ENCODE measurements at regions not wholly inside any gene's neighbourhood (a gene's known extent, or its start where the extent isn't known, plus 50 kb on each side); places are given as distances from the start of the nearest gene placed in this dataset.

- no peak for DNase-seq
These were observed 62.8 kb upstream of the DIO3 start for GRCh38 chr14:101498526-101498860.

DNA sequence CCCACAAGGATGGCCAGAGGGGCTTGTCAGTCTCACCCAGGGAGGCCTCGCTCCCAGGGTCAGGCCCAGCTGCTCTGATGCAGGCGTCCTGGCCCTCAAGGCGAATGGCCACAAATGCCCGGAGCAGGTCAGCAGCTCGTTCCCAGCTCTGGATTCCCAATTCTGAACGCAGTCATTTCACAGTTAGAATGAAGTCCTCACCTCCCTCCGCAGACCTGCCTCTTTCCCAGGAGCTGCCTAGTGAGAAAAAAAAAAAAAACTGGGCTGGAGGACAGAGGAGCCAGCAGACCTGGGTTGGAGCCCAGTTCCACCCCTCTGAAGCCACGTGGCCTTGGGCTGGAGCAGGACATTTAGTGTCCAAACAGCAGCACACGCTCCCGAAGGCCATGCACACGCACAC is 62.2 kb upstream of the DIO3 start:
- no peak for DNase-seq

GRCh38 chr14:101499513-101499912 is 61.8 kb upstream of the DIO3 start:
- no peak for DNase-seq

GRCh38 chr14:101500061-101500460 is 61.2 kb upstream of the DIO3 start:
- DNase-seq: no peak

GRCh38 chr14:101500681-101501080 is 60.6 kb upstream of the DIO3 start:
- no peak for DNase-seq

DNA sequence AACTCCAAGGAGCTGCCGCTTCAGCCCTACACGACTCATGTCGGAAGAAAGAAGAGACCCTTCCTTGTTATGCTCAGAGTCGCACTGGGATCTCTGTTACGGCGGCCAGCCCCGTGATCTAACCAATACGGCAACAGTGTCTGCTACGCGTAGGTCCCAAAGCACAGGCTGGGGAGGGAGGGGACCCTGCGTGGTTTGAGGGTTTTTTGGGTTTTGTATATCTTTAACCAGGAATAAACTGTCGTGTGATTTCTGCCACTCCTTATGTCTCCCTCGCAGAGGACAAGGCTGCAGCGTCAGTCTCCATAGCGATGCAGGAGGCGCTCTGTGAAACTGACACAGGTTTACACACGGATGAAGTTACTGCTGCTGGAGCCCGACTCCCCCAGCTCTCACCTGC is 60.0 kb upstream of the DIO3 start:
- no peak for DNase-seq

GRCh38 chr14:101501858-101502615 is 59.3 kb upstream of the DIO3 start:
- no peak for DNase-seq

DNA sequence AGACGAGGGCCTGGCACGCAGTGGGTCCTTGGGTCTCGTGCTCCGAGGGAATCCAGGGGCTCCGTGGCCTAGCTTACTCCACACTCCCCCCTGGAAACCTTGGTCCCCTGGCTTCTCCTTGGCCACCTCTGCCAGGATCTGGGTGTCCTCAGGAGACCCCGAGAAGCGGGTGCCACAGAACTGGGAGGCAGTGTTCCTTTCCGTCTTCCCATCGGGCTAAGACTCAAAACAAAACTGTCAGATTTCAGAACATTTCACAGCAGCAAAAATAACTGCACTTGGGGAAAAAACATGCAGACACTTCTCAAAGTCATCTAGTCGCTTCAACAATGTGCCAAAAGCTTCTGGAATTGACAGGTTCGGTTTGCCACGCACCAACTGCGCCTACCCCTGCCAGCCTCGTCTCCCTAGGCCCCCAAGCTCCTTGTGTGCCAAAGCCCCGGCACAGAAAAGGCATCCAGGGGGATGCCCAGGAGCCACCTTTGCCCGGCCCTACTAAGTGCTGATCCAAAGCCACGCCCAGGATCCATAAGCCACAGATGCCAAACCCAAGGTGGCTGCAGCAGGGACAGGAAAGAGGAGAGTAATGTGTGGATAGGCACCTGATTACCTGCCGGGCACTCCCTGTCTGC is 58.4 kb upstream of the DIO3 start:
- no peak for DNase-seq

DNA sequence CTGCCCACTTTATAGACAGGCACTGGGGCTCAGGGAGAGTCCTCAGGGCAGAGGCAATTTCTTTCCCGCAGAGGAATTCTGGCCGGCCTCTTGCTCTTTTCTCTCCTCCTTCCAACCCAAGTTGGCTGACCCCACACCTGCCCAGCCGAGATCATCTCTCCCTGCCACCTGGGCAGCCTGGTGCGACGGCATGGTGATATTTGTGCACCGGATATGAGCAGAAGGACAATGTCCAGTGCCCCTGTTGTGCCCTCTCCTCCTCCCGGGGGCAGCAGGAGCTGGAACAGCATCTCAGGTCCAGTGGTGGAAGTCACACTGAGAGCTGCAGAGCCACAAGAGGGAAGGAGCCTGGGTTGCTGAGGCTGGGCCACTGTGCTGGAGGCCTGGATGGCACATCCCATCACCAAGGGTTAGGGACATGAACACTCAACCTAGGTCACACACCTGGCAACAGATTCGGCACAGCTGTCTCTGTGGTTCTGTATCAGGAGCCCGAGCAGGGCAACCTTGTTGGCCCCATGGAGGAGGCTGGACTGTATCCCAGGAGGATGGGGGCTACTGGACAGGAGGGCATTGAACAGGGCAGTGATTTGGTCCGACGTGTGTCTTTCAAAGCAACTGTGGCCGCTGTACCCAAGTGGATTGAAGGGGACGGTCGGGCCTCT is 57.7 kb upstream of the DIO3 start:
- DNase-seq: no peak

GRCh38 chr14:101504096-101504948 is 57.0 kb upstream of the DIO3 start:
- DNase-seq: no peak

DNA sequence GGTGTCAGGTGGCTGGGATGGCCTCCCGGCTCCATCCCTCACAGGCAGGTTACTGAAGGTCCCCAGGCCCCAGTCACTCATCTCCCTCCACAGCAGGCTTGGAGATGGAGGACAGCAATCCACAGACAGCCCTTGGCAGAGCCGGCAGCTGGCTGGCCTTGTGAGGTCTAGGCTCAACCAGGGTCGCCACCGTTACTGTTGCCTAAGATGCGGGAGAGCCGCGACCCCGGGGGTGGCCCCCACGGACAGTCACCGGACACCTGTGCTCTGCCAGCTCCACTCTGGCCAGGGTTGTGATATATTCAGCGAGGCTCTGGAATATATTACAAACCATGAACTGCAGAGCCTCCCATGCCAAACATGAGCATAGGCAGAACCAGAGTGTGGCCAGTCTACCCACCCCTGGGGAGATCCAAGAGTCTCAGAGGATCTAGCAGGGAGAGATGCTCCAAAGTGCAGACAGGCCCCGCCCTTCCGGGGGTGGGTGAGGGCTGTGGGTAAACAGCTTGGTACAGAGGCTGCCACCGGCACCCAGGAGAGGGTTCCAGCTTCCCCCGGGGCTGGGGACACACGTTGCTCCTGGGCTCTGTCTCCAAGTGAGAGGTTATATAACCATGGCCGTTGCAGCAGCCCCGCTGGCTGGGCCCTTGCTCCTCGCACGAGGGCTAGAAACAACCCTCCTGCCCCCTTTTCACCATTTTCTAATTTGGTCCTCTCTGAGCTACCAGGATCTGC is 55.9 kb upstream of the DIO3 start:
- DNase-seq: no peak

GRCh38 chr14:101506211-101506925 is 54.9 kb upstream of the DIO3 start:
- no peak for DNase-seq

- DNase-seq: no peak
These were observed 54.1 kb upstream of the DIO3 start for GRCh38 chr14:101506926-101507835.

DNA sequence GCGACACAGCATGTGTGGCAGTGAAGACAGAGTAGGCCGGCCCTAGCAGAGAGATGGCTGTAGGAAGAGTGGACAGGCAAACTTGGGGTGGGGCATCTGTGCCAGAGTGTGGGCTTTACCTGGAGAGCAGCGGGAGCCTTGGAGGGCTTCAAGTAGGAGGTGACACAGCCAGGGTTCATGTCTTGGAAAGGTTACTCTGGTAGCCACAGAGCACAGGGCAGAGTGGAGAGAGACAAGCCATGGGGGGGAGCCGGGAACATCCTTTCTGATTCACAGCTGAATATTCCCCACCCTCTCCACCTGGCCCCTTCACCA is 53.5 kb upstream of the DIO3 start:
- no peak for DNase-seq

- no peak for DNase-seq
These were observed 52.9 kb upstream of the DIO3 start for GRCh38 chr14:101508196-101508947.

GRCh38 chr14:101508948-101509729 is 52.2 kb upstream of the DIO3 start:
- DNase-seq: no peak

DNA sequence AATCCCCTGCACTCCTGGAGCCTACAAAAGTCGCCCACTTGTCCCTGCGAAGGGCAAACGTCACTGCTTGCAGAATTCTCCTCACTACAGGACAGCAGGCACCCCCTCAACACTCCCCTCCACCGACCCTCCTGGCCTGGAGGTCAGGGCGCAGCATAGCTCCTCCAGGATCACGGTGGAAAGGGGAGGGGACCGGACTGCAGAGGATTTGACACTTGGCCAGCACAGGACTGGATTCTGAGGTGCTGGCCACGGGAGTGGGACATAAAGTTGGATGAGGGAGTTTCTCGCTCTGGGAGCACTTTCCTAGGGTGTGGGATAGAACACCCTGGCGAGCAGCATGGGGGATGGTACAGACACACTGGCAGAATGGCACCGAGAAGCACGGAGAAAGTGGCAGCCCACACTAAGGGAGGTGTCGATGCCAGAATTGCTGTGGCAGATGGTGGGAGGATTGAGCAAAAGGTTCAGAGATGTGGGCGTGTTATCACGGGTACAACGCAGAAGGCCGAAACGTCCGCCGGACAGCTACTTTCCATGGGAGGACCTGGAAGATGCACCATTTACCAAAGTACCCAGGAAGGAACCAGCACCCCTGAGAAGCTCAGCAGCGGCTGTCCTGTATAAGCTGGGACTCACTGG is 51.4 kb upstream of the DIO3 start:
- DNase-seq: no peak

DNA sequence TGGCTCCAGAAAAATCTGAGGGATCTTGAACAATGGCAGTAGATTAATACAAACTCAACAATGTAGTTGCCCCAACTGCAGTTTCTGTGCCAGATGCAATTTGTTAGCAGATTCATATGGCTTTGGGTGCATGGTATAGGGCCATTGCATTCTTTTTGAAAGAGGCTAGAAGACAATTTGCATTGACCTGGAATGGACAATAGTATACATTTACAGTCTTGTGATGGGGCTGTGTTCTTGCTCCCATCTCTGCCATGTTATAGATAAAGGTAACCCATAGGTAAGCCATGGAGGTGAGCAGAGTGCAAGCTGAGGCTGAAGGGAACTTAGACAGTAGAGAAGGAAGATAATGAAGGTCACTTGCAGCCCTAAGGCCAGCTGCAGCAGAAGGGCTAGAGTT is 50.1 kb upstream of the DIO3 start:
- no peak for DNase-seq
